AG09309 (cell line): ENCODE measurements at regions not wholly inside any gene's neighbourhood (a gene's known extent, or its start where the extent isn't known, plus 50 kb on each side); places are given as distances from the start of the nearest gene placed in this dataset.

ENCODE experiments used
- DNase-seq: peaks from one replicate; pipeline ENCODE4 v3.0.0-alpha.2; 2010; ENCODE audit warnings: low read depth
- H3K4me3 ChIP-seq: 2 replicates; pipeline ENCODE4 v1.5.1; 2011; ENCODE audit warnings: mild to moderate bottlenecking, low read depth, low read length, moderate library complexity; ENCODE audit not compliant: control insufficient read depth
- CTCF ChIP-seq: IDR thresholded peaks from 2 replicates; pipeline ENCODE4 v1.5.1; 2011; ENCODE audit warnings: mild to moderate bottlenecking, low read depth, low read length, inconsistent platforms; ENCODE audit not compliant: insufficient read depth, control insufficient read depth; ENCODE audit errors: missing control alignments

- DNase-seq, result no peak
Measured at GRCh38 chrX:39894683-39895082, 203.1 kb downstream of the BCOR start.

DNA sequence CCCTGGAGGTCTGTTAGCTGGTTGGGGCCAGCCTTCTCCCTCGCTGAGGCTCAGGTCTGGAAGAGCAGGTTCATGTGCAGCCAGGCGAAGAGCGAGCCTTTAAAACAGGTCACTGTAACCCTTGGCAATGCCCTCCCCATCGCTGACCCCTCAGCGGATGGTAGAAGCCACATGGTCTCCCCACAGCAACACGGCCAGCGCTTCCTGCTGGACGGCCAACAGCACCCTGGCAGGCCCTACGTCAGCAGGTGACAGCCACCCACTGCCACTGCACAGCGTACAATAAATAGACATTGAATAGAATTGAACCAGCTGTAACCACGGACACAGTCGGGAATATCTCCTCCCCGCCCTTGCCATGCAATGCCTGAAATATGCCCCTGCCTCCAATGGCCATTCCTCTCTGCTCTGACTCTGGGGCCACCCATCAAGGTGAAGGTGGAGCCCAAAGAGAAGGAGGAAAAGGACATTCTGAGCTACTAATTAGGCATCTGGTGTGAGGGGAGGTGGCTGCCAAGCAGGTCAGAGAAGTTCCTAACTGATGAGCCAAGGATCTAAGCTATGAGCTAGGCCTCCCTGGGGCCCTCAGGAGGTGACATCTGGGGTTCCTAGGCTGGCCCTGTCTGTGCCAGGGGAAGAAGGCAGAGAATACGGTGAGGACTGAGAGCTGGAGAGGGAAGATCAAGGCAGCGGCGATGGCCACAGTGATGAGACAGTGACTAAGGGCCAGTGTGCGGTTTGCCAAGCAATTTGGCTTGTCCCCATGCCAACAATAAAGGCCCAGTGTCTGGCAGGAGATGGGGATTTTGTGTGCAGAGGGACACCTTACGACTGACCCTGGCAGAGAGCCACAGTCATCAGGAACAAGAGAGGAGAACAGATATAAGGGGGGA is 202.3 kb downstream of the BCOR start:
- no peak overlapping the region for H3K4me3 ChIP-seq
- DNase-seq, result no peak
- TF ChIP-seq CTCF, result no peak

More at GRCh38 chrX:39894683-39895082, 203.1 kb downstream of the BCOR start:
- TF ChIP-seq CTCF, result no peak
- H3K4me3 ChIP-seq, result no peak overlapping the region

GRCh38 chrX:39896951-39897740 is 200.6 kb downstream of the BCOR start:
- peak; percentile 5 for TF ChIP-seq CTCF
- DNase-seq, result no peak
- H3K4me3 ChIP-seq, result no peak overlapping the region

- no peak overlapping the region for H3K4me3 ChIP-seq
- no peak for DNase-seq
- TF ChIP-seq CTCF, result no peak
Measured at GRCh38 chrX:39897741-39898097, 200.0 kb downstream of the BCOR start.

DNA sequence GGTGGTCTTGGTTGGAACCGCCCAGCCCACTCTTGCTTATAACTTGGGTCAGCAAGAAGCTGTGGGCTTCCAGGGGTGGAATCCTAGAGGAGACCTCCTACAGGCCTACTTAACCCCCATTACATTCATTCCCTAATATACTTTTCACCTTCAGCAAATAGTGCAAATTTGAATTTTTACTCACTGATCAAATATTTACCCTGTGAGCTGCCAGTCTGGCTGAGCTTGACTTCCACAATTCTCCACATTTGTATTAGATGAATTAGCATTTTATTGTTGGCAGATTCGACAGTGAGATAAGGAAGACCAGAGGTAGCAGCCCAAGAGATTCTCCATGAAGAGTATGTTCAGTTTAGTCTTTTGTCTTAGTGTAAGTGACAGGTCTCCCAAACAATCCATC is 199.6 kb downstream of the BCOR start:
- no peak for DNase-seq
- TF ChIP-seq CTCF, result no peak
- no peak overlapping the region for H3K4me3 ChIP-seq

GRCh38 chrX:39899059-39899458 is 198.7 kb downstream of the BCOR start:
- no peak overlapping the region for H3K4me3 ChIP-seq
- no peak for TF ChIP-seq CTCF
- no peak for DNase-seq
